ENCODE measurements at regions not wholly inside any gene's neighbourhood (a gene's known extent, or its start where the extent isn't known, plus 50 kb on each side); places are given as distances from the start of the nearest gene placed in this dataset.

DNA sequence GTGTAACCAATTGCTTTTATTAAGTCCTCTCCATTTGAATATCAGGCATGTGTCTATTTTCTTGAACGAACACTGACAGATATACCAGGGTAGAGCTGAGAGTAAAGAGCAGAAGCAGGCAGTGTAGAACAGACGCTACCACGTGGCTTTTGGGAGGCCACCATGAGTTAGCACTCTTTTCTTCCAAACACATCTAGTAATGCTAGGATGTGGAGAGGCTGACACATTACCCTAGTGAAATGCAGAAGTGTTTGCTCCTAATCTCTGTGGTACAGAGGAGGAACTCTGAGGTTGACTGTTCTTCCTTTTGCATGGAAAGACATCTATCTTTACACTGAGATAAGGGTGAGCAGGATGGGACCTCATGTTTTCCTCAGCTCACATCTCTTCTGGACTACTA, 216.3 kb downstream of the SATB1 start:
- TF ChIP-seq, protein P1, sequence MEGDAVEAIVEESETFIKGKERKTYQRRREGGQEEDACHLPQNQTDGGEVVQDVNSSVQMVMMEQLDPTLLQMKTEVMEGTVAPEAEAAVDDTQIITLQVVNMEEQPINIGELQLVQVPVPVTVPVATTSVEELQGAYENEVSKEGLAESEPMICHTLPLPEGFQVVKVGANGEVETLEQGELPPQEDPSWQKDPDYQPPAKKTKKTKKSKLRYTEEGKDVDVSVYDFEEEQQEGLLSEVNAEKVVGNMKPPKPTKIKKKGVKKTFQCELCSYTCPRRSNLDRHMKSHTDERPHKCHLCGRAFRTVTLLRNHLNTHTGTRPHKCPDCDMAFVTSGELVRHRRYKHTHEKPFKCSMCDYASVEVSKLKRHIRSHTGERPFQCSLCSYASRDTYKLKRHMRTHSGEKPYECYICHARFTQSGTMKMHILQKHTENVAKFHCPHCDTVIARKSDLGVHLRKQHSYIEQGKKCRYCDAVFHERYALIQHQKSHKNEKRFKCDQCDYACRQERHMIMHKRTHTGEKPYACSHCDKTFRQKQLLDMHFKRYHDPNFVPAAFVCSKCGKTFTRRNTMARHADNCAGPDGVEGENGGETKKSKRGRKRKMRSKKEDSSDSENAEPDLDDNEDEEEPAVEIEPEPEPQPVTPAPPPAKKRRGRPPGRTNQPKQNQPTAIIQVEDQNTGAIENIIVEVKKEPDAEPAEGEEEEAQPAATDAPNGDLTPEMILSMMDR (IDR thresholded peaks at IDR 0.05) = no peak
- TF ChIP-seq EZH2 (IDR thresholded peaks at IDR 0.05; ENCODE audit: borderline replicate concordance, insufficient read depth, low read depth, low read length, poor library complexity, severe bottlenecking) = no peak

All from B cell (primary cell).